Endothelial cell of umbilical vein (primary cell): ENCODE measurements at regions not wholly inside any gene's neighbourhood (a gene's known extent, or its start where the extent isn't known, plus 50 kb on each side); places are given as distances from the start of the nearest gene placed in this dataset.
A peak's percentile ranks its signal among the peaks of the same experiment; 100 is the strongest.

Experiments
- GATA2 ChIP-seq: IDR thresholded peaks from 2 replicates; pipeline ENCODE4 v1.7.0; 2011; ENCODE audit warnings: low read depth, mild to moderate bottlenecking, moderate library complexity, mixed read lengths, low read length; ENCODE audit not compliant: insufficient read length, insufficient read depth
- POLR2A ChIP-seq: IDR thresholded peaks from 2 replicates; pipeline ENCODE4 v1.6.1; 2012; ENCODE audit warnings: low read depth, mild to moderate bottlenecking, control low read depth, low read length
- TF ChIP-seq, protein P1 (sequence below), 2 donors: IDR thresholded peaks; 1 replicate in 1 of 2; 2 replicates in 1 of 2; pipeline ENCODE4 v1.5.1; 2011; ENCODE audit warnings: low read length in 2 of 2, mild to moderate bottlenecking in 2 of 2, moderate library complexity in 2 of 2, control low read depth in 1 of 2, inconsistent platforms in 1 of 2, low read depth in 1 of 2; ENCODE audit not compliant: insufficient read depth in 1 of 2; ENCODE audit errors: extremely low read depth in 1 of 2

DNA sequence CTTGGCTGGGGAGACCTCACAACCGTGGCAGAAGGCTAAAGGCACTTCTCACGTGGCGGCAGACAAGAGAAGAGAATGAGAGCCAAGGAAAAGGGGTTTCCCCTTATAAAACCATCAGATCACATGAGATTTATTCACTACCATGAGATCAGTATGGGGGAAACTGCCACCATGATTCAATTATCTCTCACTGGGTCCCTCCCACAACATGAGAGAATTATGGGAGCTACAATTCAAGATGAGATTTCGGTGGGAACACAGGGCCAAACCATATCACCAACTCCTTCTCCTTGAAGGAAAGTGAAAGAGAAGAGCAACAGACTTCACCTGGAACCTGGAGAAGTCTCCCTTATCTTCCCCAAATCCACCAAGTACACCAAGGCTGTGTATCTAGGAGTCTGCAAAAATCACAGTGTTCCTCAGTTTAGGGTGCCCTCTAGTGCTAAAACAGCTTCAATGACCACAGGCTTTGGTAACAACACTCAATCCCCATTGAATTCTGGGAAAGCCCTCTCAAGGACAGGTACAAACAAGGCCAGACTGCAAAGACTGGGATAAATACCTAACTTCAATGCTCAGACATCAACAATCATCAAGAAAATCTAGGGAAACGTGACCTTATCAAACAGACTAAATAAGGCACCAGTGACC is 148.8 kb upstream of the SRD5A2 start:
- TF ChIP-seq, protein P1, sequence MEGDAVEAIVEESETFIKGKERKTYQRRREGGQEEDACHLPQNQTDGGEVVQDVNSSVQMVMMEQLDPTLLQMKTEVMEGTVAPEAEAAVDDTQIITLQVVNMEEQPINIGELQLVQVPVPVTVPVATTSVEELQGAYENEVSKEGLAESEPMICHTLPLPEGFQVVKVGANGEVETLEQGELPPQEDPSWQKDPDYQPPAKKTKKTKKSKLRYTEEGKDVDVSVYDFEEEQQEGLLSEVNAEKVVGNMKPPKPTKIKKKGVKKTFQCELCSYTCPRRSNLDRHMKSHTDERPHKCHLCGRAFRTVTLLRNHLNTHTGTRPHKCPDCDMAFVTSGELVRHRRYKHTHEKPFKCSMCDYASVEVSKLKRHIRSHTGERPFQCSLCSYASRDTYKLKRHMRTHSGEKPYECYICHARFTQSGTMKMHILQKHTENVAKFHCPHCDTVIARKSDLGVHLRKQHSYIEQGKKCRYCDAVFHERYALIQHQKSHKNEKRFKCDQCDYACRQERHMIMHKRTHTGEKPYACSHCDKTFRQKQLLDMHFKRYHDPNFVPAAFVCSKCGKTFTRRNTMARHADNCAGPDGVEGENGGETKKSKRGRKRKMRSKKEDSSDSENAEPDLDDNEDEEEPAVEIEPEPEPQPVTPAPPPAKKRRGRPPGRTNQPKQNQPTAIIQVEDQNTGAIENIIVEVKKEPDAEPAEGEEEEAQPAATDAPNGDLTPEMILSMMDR (IDR thresholded peaks at IDR 0.05; ENCODE audit: extremely low read depth in 1 of 2, insufficient read depth in 1 of 2, low read depth in 1 of 2, low read length in 2 of 2) = peak; percentile 18 to 30
- TF ChIP-seq GATA2 (no peak), POLR2A (no peak)
